ENCODE measurements at regions not wholly inside any gene's neighbourhood (a gene's known extent, or its start where the extent isn't known, plus 50 kb on each side); places are given as distances from the start of the nearest gene placed in this dataset.
"Not testable (repeated sequence)": the region's sequence is repeated elsewhere in the genome, so short reads cannot be mapped to it uniquely, and the experiment has no call there.

DNA sequence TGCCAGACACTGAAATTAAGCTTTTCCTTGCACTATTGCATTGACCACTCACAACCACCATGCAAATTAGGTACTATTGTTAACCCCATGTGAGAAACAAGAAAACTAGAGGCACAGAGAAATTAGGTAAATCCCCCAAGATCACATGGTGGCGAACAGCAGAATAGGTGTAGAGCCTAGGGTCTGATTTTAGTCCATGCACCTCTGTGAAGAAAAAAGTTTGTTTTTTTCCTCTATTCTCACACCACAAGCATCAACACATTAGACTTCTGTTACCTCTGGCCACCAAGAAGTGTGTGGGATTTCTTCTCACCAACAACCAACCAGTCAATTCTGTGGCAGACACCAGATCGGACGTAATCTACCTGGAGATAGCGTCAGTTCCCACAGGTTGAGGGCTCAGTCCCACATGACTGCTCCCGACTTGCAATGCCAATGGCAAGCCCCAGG, 391.9 kb downstream of the COG6 start:
- DNase-seq (ENCODE audit: low read depth) = no peak
- TF ChIP-seq CTCF (conservative IDR thresholded peaks at IDR 0.05; ENCODE audit: low read length) = no peak
- no peak overlapping the region for H3K4me3 ChIP-seq (ENCODE audit: low read length)

DNA sequence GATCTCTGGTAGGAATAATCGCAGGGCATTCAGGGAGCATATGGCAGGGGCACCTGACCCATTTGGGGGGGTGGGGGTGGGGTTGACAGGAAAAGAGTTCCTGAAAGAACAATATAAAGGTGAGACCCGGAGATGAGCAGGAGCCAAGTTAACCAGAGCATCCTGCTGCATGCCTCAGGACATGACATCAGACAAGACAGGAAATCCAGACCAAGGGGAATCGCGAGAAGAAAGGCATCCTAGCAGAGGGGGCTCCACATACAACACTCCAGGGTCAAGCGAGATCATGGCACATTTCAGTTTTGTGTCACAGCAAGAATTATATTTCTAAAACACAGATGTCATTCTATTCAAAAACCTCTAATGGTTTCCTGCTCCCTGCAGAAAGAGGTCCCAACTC, 393.1 kb downstream of the COG6 start:
- no peak for TF ChIP-seq CTCF (conservative IDR thresholded peaks at IDR 0.05; ENCODE audit: low read length)
- DNase-seq (ENCODE audit: low read depth) = no peak
- H3K4me3 ChIP-seq (ENCODE audit: low read length) = no peak overlapping the region

GRCh38 chr13:40052954-40053353, 397.5 kb downstream of the COG6 start:
- H3K4me3 ChIP-seq (ENCODE audit: low read length) = no peak overlapping the region
- DNase-seq (ENCODE audit: low read depth) = no peak
- TF ChIP-seq CTCF (conservative IDR thresholded peaks at IDR 0.05; ENCODE audit: low read length) = no peak

GRCh38 chr13:40053401-40053800, 397.9 kb downstream of the COG6 start:
- TF ChIP-seq CTCF (conservative IDR thresholded peaks at IDR 0.05; ENCODE audit: low read length) = no peak
- DNase-seq (ENCODE audit: low read depth) = no peak
- no peak overlapping the region for H3K4me3 ChIP-seq (ENCODE audit: low read length)

DNA sequence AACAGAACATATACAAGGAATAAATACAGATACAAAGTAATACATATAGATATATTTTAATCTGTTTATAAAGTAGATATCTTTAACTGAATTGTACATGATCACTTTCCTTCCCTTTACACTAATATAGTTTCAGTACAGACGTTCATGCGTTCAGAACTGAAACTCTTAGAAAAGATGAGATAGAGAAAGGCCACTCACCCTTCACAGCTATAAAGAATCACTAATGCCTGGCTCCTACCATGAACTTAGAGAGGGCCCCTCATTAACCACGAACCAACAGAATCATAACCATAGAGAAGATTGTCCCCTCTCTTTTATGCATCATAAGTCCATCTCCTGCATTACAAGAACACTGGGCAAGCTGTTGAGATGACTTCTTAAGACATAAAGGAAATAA, 399.0 kb downstream of the COG6 start:
- H3K4me3 ChIP-seq (ENCODE audit: low read length); DNase-seq (ENCODE audit: low read depth): not testable (repeated sequence)

DNA sequence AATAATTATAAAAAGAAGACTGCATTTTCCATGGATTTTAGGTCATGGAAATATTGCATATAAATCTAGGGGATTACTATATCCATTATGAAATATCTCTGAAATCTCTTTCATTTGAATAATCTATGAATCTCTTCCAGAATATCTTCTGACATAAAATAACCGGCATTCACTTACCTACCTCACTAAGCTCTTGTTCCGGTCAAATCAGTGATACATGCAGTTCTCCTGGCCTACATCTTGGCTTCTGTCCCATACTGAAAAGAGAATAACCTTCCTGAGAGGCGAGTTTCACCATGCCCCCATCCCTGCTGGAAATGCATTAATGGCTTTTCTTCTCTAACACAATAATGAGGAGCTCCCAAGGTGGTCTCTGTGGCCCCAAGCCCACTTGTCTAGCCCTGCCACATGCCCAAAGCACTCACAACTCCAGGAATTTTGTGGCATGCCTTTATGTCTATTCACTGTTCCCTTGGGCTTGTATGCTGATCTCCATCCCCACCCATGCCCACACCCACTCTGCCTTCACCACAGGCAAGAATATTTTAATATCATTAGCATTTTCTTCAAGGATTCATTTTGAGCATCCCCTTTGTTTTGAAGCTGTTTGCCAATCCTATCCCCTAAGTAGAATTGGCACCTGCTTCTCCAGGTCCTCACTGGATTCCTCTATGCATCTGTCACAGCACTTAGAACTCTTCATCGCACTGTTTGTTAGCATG, 401.6 kb downstream of the COG6 start:
- H3K4me3 ChIP-seq (ENCODE audit: low read length) = no peak overlapping the region
- TF ChIP-seq CTCF (conservative IDR thresholded peaks at IDR 0.05; ENCODE audit: low read length) = no peak
- no peak for DNase-seq (ENCODE audit: low read depth)

GRCh38 chr13:40058757-40059236, 403.3 kb downstream of the COG6 start:
- no peak for TF ChIP-seq CTCF (conservative IDR thresholded peaks at IDR 0.05; ENCODE audit: low read length)
- DNase-seq (ENCODE audit: low read depth) = no peak
- no peak overlapping the region for H3K4me3 ChIP-seq (ENCODE audit: low read length)

Data from AG10803 (cell line).